Adrenal gland (tissue), 5 donors: ENCODE measurements at regions not wholly inside any gene's neighbourhood (a gene's known extent, or its start where the extent isn't known, plus 50 kb on each side); places are given as distances from the start of the nearest gene placed in this dataset.

Experiments used
- POLR2A ChIP-seq, 2 donors: fragments of 450-650 bp; IDR thresholded peaks; one replicate each; pipeline ENCODE4 v1.6.1; 2017; ENCODE audit warnings: antibody characterized with exemption in 2 of 2, mild to moderate bottlenecking in 2 of 2, moderate library complexity in 1 of 2
- TF ChIP-seq, protein P1 (sequence below), 6 experiments: fragments of 450-650 bp in 4 of 6; fragments of 200-600 bp in 2 of 6; sonication (generic) in 1 of 6; IDR thresholded peaks; 1 replicate in 5 of 6; 2 replicates in 1 of 6; pipeline versions ENCODE4 v1.5.1 to v1.8.0; 2016 to 2021; ENCODE audit warnings: antibody characterized with exemption in 6 of 6, mild to moderate bottlenecking in 2 of 6, moderate library complexity in 1 of 6
- donor health status: DM: no; HTN: no; CAD: no.

DNA sequence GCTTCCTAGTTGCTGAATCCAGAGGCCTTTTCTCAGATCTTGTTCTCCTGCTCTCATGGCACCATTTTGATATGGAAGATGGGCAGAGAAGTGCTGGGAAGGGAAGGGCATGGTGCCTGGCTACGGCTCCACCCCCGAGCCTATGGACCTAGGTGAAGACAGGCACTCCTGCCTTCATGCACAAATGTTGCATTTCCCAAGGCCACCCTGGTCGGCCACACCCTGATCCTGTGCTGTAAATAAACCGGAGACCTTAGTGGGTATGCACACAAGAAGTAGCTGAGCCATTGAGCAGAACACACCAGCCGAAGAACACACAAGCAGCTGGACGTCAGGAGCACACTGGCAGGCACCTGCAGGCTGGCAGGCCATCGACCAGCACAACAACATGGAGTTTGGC, 261.6 kb downstream of the SHQ1 start:
- TF ChIP-seq, protein P1, sequence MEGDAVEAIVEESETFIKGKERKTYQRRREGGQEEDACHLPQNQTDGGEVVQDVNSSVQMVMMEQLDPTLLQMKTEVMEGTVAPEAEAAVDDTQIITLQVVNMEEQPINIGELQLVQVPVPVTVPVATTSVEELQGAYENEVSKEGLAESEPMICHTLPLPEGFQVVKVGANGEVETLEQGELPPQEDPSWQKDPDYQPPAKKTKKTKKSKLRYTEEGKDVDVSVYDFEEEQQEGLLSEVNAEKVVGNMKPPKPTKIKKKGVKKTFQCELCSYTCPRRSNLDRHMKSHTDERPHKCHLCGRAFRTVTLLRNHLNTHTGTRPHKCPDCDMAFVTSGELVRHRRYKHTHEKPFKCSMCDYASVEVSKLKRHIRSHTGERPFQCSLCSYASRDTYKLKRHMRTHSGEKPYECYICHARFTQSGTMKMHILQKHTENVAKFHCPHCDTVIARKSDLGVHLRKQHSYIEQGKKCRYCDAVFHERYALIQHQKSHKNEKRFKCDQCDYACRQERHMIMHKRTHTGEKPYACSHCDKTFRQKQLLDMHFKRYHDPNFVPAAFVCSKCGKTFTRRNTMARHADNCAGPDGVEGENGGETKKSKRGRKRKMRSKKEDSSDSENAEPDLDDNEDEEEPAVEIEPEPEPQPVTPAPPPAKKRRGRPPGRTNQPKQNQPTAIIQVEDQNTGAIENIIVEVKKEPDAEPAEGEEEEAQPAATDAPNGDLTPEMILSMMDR (IDR thresholded peaks at IDR 0.05): no peak
- no peak for TF ChIP-seq POLR2A (IDR thresholded peaks at IDR 0.05)
